ENCODE measurements at regions not wholly inside any gene's neighbourhood (a gene's known extent, or its start where the extent isn't known, plus 50 kb on each side); places are given as distances from the start of the nearest gene placed in this dataset.

- no peaks in the 10 kb centered on the region for H3K36me3 ChIP-seq (replicated peaks in 1 of 2; ENCODE audit: control insufficient read depth in 1 of 2, insufficient read depth in 2 of 2, low read length in 2 of 2)
- peaks cover 41 to 47% of the 10 kb centered on the region in 2 donors for H3K4me1 ChIP-seq (ENCODE audit: control insufficient read depth in 1 of 2, insufficient read depth in 2 of 2, low read length in 2 of 2)
- intact Hi-C loops (cut with micrococcal nuclease): no loop called here
- DNase-seq: no peak
- no peaks in the 10 kb centered on the region for H3K36me3 Mint-ChIP-seq
- no peak overlapping the region for H3K27ac Mint-ChIP-seq
- H3K9me3 ChIP-seq (replicated peaks in 1 of 2; ENCODE audit: control insufficient read depth in 1 of 2, insufficient read depth in 1 of 2, low read length in 2 of 2): peaks cover 0 to 6% of the 10 kb centered on the region in 2 donors
- H3K27me3 ChIP-seq (ENCODE audit: control insufficient read depth in 2 of 2, insufficient read depth in 2 of 2, low read length in 2 of 2): no peaks in the 10 kb centered on the region
- no peak overlapping the region for H3K4me3 Mint-ChIP-seq
- no peaks in the 10 kb centered on the region for H3K27me3 Mint-ChIP-seq (ENCODE audit: low read depth in 3 of 3)
- no peak overlapping the region for H3K4me3 ChIP-seq (replicated peaks in 1 of 3; ENCODE audit: low read depth in 2 of 3, low read length in 3 of 3)
- peaks cover 0 to 11% (median 6%) of the 10 kb centered on the region in 7 donors for H3K9me3 Mint-ChIP-seq
- no peak overlapping the region for H3K9ac ChIP-seq (ENCODE audit: insufficient read depth, low read length, poor library complexity, severe bottlenecking)
- H2AFZ ChIP-seq (ENCODE audit: insufficient read depth, low read depth, low read length, poor library complexity, severe bottlenecking): no peak overlapping the region
- H3K4me1 Mint-ChIP-seq: peaks cover 47% of the 10 kb centered on the region
- no peak for TF ChIP-seq CTCF (IDR thresholded peaks at IDR 0.05)
- H3K4me2 ChIP-seq (replicated peaks; ENCODE audit: extremely low read depth, low read length, poor library complexity, severe bottlenecking): no peak overlapping the region
- no peak overlapping the region for H3K27ac ChIP-seq (ENCODE audit: low read depth in 1 of 2, low read length in 2 of 2)
- H3K79me2 ChIP-seq (ENCODE audit: insufficient read depth, low read length): no peaks in the 10 kb centered on the region
- 100% methylated on average over 2 of the region's 4 CpGs for WGBS (ENCODE audit: insufficient coverage)
- H4K20me1 ChIP-seq (ENCODE audit: insufficient read depth, low read length): no peaks in the 10 kb centered on the region
These were observed 267.1 kb upstream of the FOXN3 start for GRCh38 chr14:89684139-89684538.

GRCh38 chr14:89681086-89682018 is 264.3 kb upstream of the FOXN3 start:
- no peaks in the 10 kb centered on the region for H3K36me3 Mint-ChIP-seq
- peaks cover 0 to 6% (median 3%) of the 10 kb centered on the region in 7 donors for H3K9me3 Mint-ChIP-seq
- H3K9ac ChIP-seq (ENCODE audit: insufficient read depth, low read length, poor library complexity, severe bottlenecking): peak overlapping the region; percentile 47
- H4K20me1 ChIP-seq (ENCODE audit: insufficient read depth, low read length): no peaks in the 10 kb centered on the region
- no peaks in the 10 kb centered on the region for H3K27me3 ChIP-seq (ENCODE audit: control insufficient read depth in 2 of 2, insufficient read depth in 2 of 2, low read length in 2 of 2)
- no peaks in the 10 kb centered on the region for H3K36me3 ChIP-seq (replicated peaks in 1 of 2; ENCODE audit: control insufficient read depth in 1 of 2, insufficient read depth in 2 of 2, low read length in 2 of 2)
- peak overlapping the region; percentile 93 to 97 (median 96) for H3K27ac Mint-ChIP-seq
- peaks cover 0 to 3% of the 10 kb centered on the region in 2 donors for H3K9me3 ChIP-seq (replicated peaks in 1 of 2; ENCODE audit: control insufficient read depth in 1 of 2, insufficient read depth in 1 of 2, low read length in 2 of 2)
- H3K79me2 ChIP-seq (ENCODE audit: insufficient read depth, low read length): no peaks in the 10 kb centered on the region
- intact Hi-C loops (cut with micrococcal nuclease): no loop called here
- peak; percentile 52 to 83 (median 68) for DNase-seq
- H3K4me1 ChIP-seq (ENCODE audit: control insufficient read depth in 1 of 2, insufficient read depth in 2 of 2, low read length in 2 of 2): peaks cover 47 to 55% of the 10 kb centered on the region in 2 donors
- H2AFZ ChIP-seq (ENCODE audit: insufficient read depth, low read depth, low read length, poor library complexity, severe bottlenecking): peak overlapping the region; percentile 57
- H3K4me1 Mint-ChIP-seq: peaks cover 57% of the 10 kb centered on the region
- peak overlapping the region; percentile 74 for H3K4me2 ChIP-seq (replicated peaks; ENCODE audit: extremely low read depth, low read length, poor library complexity, severe bottlenecking)
- H3K27me3 Mint-ChIP-seq (ENCODE audit: low read depth in 3 of 3): no peaks in the 10 kb centered on the region
- peak overlapping the region; percentile 17 to 67 (median 42) for H3K4me3 ChIP-seq (replicated peaks in 1 of 3; ENCODE audit: low read depth in 2 of 3, low read length in 3 of 3)
- H3K4me3 Mint-ChIP-seq: peak overlapping the region; percentile 69 to 82
- WGBS (ENCODE audit: insufficient coverage): 0% methylated on average over 2 of the region's 9 CpGs
- peak overlapping the region; percentile 73 to 89 for H3K27ac ChIP-seq (ENCODE audit: low read depth in 1 of 2, low read length in 2 of 2)
- no peak for TF ChIP-seq CTCF (IDR thresholded peaks at IDR 0.05)
